PC-3 (cell line): ENCODE measurements at regions not wholly inside any gene's neighbourhood (a gene's known extent, or its start where the extent isn't known, plus 50 kb on each side); places are given as distances from the start of the nearest gene placed in this dataset.

ENCODE experiments used
- EZH2 ChIP-seq: fragments of 300-600 bp; sonication (generic); IDR thresholded peaks from one replicate; pipeline ENCODE4 v1.6.1; 2017; ENCODE audit warnings: antibody characterized with exemption, mild to moderate bottlenecking, low read length; ENCODE audit not compliant: unreplicated experiment
- EZH2phosphoT487 ChIP-seq: fragments of 300-600 bp; sonication (generic); IDR thresholded peaks from 2 replicates; pipeline ENCODE4 v1.6.1; 2018; ENCODE audit warnings: mild to moderate bottlenecking, antibody characterized with exemption, low read length, borderline replicate concordance
- TF ChIP-seq, protein P1 (sequence below): fragments of 300-600 bp; sonication (generic); conservative IDR thresholded peaks from 2 replicates; pipeline ENCODE4 v1.5.1; 2017; ENCODE audit warnings: antibody characterized with exemption, low read depth, mild to moderate bottlenecking, low read length

DNA sequence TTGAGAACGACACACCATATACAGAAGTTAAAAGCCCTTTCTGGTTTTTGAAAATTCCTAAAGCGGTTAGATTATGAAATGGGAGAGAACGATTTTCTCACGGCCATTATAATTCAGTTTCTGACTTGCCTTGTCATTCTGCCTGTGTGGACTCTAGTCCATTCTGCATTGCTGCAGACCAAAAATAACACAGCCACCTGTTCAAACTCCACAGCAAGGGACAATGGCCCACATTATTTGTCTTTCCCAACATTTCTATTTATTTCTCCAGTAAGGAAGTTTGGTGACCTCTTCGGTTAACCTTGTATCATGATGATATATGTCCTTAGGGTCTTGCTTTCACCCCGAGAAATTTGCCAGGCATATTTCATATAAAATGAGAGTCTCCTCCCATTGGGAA is 497.7 kb downstream of the BRINP1 start:
- TF ChIP-seq, protein P1, sequence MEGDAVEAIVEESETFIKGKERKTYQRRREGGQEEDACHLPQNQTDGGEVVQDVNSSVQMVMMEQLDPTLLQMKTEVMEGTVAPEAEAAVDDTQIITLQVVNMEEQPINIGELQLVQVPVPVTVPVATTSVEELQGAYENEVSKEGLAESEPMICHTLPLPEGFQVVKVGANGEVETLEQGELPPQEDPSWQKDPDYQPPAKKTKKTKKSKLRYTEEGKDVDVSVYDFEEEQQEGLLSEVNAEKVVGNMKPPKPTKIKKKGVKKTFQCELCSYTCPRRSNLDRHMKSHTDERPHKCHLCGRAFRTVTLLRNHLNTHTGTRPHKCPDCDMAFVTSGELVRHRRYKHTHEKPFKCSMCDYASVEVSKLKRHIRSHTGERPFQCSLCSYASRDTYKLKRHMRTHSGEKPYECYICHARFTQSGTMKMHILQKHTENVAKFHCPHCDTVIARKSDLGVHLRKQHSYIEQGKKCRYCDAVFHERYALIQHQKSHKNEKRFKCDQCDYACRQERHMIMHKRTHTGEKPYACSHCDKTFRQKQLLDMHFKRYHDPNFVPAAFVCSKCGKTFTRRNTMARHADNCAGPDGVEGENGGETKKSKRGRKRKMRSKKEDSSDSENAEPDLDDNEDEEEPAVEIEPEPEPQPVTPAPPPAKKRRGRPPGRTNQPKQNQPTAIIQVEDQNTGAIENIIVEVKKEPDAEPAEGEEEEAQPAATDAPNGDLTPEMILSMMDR, result no peak
- no peak for TF ChIP-seq EZH2
- no peak for TF ChIP-seq EZH2phosphoT487
